ENCODE measurements at regions not wholly inside any gene's neighbourhood (a gene's known extent, or its start where the extent isn't known, plus 50 kb on each side); places are given as distances from the start of the nearest gene placed in this dataset.

DNA sequence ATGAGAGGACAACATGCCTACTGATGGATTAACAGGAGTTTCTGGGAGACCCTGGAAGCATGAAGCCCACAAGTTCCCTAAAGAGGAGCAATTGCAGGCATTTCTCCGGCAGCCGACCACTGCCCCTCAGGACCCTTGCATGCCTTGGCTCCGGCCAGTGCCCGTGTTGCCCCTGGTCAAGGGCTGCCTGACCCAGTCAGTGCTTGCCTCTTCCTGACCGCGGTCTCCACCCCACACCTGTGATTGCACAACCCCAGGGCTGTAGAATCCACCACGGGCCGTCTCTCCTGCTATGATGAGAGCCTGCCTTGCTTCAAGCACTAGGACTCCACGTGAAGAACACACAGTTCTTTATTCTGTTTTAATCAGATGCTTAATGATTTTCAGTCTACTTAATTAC lies 127.5 kb downstream of the GLI2 start:
- H3K4me2 ChIP-seq (ENCODE audit: low read length) = peak overlapping the region; percentile 52
- no peaks in the 10 kb centered on the region for H3K27me3 ChIP-seq (ENCODE audit: insufficient read depth, low read length)
- TF ChIP-seq SIN3A (IDR thresholded peaks at IDR 0.05; ENCODE audit: low read depth) (no peak), EZH2 (IDR thresholded peaks at IDR 0.05) (no peak), EGR1 (IDR thresholded peaks at IDR 0.05; ENCODE audit: low read depth) (no peak)
- peaks cover 14 to 33% of the 10 kb centered on the region in 2 experiments for H3K4me1 ChIP-seq (ENCODE audit: control insufficient read depth in 1 of 2, insufficient read depth in 2 of 2, low read length in 2 of 2)
- no peaks in the 10 kb centered on the region for H4K20me1 ChIP-seq (ENCODE audit: insufficient read depth)
- no TSS peak for BruUV-seq (replicated peaks)
- no peaks in the 10 kb centered on the region for H3K36me3 ChIP-seq (ENCODE audit: control insufficient read depth in 1 of 2, insufficient read depth in 2 of 2, low read length in 2 of 2)
- DNase-seq (ENCODE audit: low read depth, low spot score) (no peak), ATAC-seq (no peak)
- H3K27ac ChIP-seq (ENCODE audit: low read depth, low read length) = peak overlapping the region; percentile 1
- ChIA-PET POLR2A (no interaction called here), RAD21 (ENCODE audit: low non-redundant PET in 1 of 2, low total read pairs in 2 of 2, uncharacterized antibody in 2 of 2, unreplicated experiment in 2 of 2) (no interaction called here), CTCF (no interaction called here)
- no peaks in the 10 kb centered on the region for H3K9me3 ChIP-seq (ENCODE audit: control insufficient read depth in 1 of 2, insufficient read depth in 1 of 2, low read depth in 1 of 2, low read length in 2 of 2)
- H3K79me2 ChIP-seq (ENCODE audit: insufficient read depth, low read length) = no peaks in the 10 kb centered on the region
- intact Hi-C loops (cut with micrococcal nuclease) = no loop called here
- H3K9me2 ChIP-seq (ENCODE audit: insufficient read depth) = no peaks in the 10 kb centered on the region
- no peak overlapping the region for H3K4me3 ChIP-seq (replicated peaks in 1 of 2; ENCODE audit: low read depth in 1 of 2, low read length in 2 of 2)
- no peak overlapping the region for H3K9ac ChIP-seq (ENCODE audit: low read length)
- no peak overlapping the region for H2AFZ ChIP-seq (ENCODE audit: low read depth, low read length, poor library complexity, severe bottlenecking)

DNA sequence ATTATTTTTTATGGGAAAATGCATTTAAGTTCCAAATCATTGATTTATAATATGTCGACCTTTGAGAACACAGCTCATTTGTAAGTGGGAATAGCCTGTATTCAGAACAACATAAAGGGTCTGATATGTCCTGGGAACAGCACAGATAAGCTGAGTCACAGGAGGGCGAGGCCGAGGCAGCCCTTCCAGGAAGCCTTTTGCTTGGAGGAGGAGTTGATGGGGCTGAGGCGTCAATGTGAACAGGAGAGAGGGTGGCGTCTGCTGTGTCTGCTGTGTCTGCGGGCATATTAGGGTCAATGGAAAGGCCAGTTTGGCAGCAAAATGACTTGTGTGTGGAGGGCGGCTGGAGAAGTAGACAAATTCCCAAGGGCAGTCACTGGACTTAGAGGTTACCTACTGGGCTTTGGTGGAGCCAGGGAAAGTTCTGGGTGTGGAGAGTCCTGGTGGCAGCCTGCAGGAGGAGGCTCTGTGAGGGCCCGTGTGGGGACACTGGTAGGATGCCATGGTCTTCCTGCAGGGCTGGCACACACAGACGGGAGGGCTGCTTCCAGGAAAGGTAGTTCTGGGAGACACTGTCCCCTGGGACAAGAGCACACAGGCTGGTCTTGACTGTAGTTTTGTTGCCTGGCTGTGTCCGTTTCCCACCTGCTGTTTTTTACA lies 128.1 kb downstream of the GLI2 start:
- Histone ChIP-seq H3K27me3 (ENCODE audit: insufficient read depth, low read length) (no peaks in the 10 kb centered on the region; the same call in 1 of the 2 replicates), H3K4me1 (ENCODE audit: control insufficient read depth in 1 of 2, insufficient read depth in 2 of 2, low read length in 2 of 2) (peaks cover 14 to 33% of the 10 kb centered on the region in 2 experiments), H3K79me2 (ENCODE audit: insufficient read depth, low read length) (no peaks in the 10 kb centered on the region), H3K4me3 (replicated peaks in 1 of 2; ENCODE audit: low read depth in 1 of 2, low read length in 2 of 2) (no peak overlapping the region), H4K20me1 (ENCODE audit: insufficient read depth) (no peaks in the 10 kb centered on the region), H3K4me2 (ENCODE audit: low read length) (peak overlapping the region; percentile 52), H3K9ac (ENCODE audit: low read length) (no peak overlapping the region), H3K9me2 (ENCODE audit: insufficient read depth) (no peaks in the 10 kb centered on the region), H2AFZ (ENCODE audit: low read depth, low read length, poor library complexity, severe bottlenecking) (no peak overlapping the region), H3K9me3 (ENCODE audit: control insufficient read depth in 1 of 2, insufficient read depth in 1 of 2, low read depth in 1 of 2, low read length in 2 of 2) (no peaks in the 10 kb centered on the region), H3K27ac (ENCODE audit: low read depth, low read length) (peak overlapping the region; percentile 1), H3K36me3 (ENCODE audit: control insufficient read depth in 1 of 2, insufficient read depth in 2 of 2, low read length in 2 of 2) (no peaks in the 10 kb centered on the region)
- BruUV-seq (replicated peaks) = no TSS peak
- DNase-seq (ENCODE audit: low read depth, low spot score) (peak; percentile 45), ATAC-seq (peak; percentile 92)
- ChIA-PET CTCF (no interaction called here), RAD21 (ENCODE audit: low non-redundant PET in 1 of 2, low total read pairs in 2 of 2, uncharacterized antibody in 2 of 2, unreplicated experiment in 2 of 2) (no interaction called here), POLR2A (no interaction called here)
- intact Hi-C loops (cut with micrococcal nuclease) = no loop called here
- TF ChIP-seq EZH2phosphoT487 (IDR thresholded peaks at IDR 0.05; ENCODE audit: borderline replicate concordance) (no peak), POLR2AphosphoS5 (IDR thresholded peaks at IDR 0.05; ENCODE audit: low read depth, low read length) (peak; percentile 24; the same call in 1 of the 2 replicates), YY1 (IDR thresholded peaks at IDR 0.05; ENCODE audit: extremely low read depth, insufficient replicate concordance, low read depth, low read length) (peak; percentile 21), SRF (IDR thresholded peaks at IDR 0.05; ENCODE audit: low read depth) (no peak), FOSL1 (IDR thresholded peaks at IDR 0.05; ENCODE audit: low read depth) (no peak; the same call in 1 of the 2 replicates), POLR2A (IDR thresholded peaks at IDR 0.05; ENCODE audit: borderline replicate concordance, extremely low read depth, insufficient read depth, insufficient read length) (no peak), CEBPB (IDR thresholded peaks at IDR 0.05; ENCODE audit: low read depth) (no peak), RAD21 (IDR thresholded peaks at IDR 0.05; ENCODE audit: low read depth) (no peak; the same call in 1 of the 2 replicates), TCF7L2 (IDR thresholded peaks at IDR 0.05; ENCODE audit: borderline replicate concordance, extremely low read depth, insufficient read depth, insufficient read length) (no peak), EZH2 (IDR thresholded peaks at IDR 0.05) (no peak), CBX3 (IDR thresholded peaks at IDR 0.05; ENCODE audit: low read depth) (no peak), SP1 (IDR thresholded peaks at IDR 0.05; ENCODE audit: low read depth) (peak; percentile 47), JUND (IDR thresholded peaks at IDR 0.05) (no peak; the same call in 1 of the 2 replicates)
- TF ChIP-seq, protein P1, sequence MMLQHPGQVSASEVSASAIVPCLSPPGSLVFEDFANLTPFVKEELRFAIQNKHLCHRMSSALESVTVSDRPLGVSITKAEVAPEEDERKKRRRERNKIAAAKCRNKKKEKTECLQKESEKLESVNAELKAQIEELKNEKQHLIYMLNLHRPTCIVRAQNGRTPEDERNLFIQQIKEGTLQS (IDR thresholded peaks at IDR 0.05) = no peak
- TF ChIP-seq, protein P2, sequence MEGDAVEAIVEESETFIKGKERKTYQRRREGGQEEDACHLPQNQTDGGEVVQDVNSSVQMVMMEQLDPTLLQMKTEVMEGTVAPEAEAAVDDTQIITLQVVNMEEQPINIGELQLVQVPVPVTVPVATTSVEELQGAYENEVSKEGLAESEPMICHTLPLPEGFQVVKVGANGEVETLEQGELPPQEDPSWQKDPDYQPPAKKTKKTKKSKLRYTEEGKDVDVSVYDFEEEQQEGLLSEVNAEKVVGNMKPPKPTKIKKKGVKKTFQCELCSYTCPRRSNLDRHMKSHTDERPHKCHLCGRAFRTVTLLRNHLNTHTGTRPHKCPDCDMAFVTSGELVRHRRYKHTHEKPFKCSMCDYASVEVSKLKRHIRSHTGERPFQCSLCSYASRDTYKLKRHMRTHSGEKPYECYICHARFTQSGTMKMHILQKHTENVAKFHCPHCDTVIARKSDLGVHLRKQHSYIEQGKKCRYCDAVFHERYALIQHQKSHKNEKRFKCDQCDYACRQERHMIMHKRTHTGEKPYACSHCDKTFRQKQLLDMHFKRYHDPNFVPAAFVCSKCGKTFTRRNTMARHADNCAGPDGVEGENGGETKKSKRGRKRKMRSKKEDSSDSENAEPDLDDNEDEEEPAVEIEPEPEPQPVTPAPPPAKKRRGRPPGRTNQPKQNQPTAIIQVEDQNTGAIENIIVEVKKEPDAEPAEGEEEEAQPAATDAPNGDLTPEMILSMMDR (IDR thresholded peaks at IDR 0.05 in 2 of 3, conservative IDR thresholded peaks at IDR 0.05 in 1 of 3; ENCODE audit: borderline replicate concordance in 1 of 3, insufficient read depth in 1 of 3, low read depth in 2 of 3, low read length in 2 of 3) = no peak
